Uterus (tissue), 3 donors: ENCODE measurements at regions not wholly inside any gene's neighbourhood (a gene's known extent, or its start where the extent isn't known, plus 50 kb on each side); places are given as distances from the start of the nearest gene placed in this dataset.

Experiments
- DNase-seq, 2 donors: peaks; one replicate each; pipeline ENCODE4 v3.0.0-alpha.2; 2019 to 2020
- H3K27ac ChIP-seq, 2 donors: fragments of 200-600 bp; sonication (generic); 1 replicate in 1 of 2; 2 replicates in 1 of 2; pipeline ENCODE4 v1.5.1; 2016 to 2018
- H3K27me3 ChIP-seq, 2 donors: fragments of 200-600 bp; sonication (generic); one replicate each; pipeline ENCODE4 v1.5.1; 2018 to 2019; ENCODE audit warnings: control low read depth in 1 of 2
- H3K36me3 ChIP-seq, 2 donors: fragments of 200-600 bp; sonication (generic); one replicate each; pipeline ENCODE4 v1.5.1; 2019; ENCODE audit warnings: control low read depth in 1 of 2
- H3K4me1 ChIP-seq, 2 donors: fragments of 200-600 bp; sonication (generic); one replicate each; pipeline ENCODE4 v1.5.1; 2018 to 2019; ENCODE audit warnings: control low read depth in 1 of 2
- H3K4me3 ChIP-seq, 2 donors: fragments of 200-600 bp; sonication (generic); 1 replicate in 1 of 2; 2 replicates in 1 of 2; pipeline ENCODE4 v1.5.1; 2018 to 2019; ENCODE audit warnings: mild to moderate bottlenecking in 1 of 2
- H3K9me3 ChIP-seq, 2 donors: fragments of 200-600 bp; sonication (generic); one replicate each; pipeline ENCODE4 v1.5.1; 2019; ENCODE audit warnings: control low read depth in 1 of 2
- POLR2A ChIP-seq, 2 donors: fragments of 450-650 bp; IDR thresholded peaks; one replicate each; pipeline ENCODE4 v1.6.1; 2016; ENCODE audit warnings: antibody characterized with exemption in 2 of 2, mild to moderate bottlenecking in 1 of 2, moderate library complexity in 1 of 2
- intact Hi-C: fragments of 100-400 bp; cut with DNase I; formaldehyde crosslinking; loops from one replicate; pipeline ENCODE4 v1.15.1; 2023; ENCODE audit warnings: low total_unique reads
- TF ChIP-seq, protein P1 (sequence below), 4 experiments: fragments of 200-600 bp in 2 of 4; fragments of 450-650 bp in 2 of 4; sonication (generic) in 2 of 4; IDR thresholded peaks; one replicate each; pipeline ENCODE4 v1.5.1; 2016 to 2019; ENCODE audit warnings: antibody characterized with exemption in 4 of 4, mild to moderate bottlenecking in 2 of 4, moderate library complexity in 1 of 4
- donor health status: DM: yes; HTN: yes; CAD: no.

DNA sequence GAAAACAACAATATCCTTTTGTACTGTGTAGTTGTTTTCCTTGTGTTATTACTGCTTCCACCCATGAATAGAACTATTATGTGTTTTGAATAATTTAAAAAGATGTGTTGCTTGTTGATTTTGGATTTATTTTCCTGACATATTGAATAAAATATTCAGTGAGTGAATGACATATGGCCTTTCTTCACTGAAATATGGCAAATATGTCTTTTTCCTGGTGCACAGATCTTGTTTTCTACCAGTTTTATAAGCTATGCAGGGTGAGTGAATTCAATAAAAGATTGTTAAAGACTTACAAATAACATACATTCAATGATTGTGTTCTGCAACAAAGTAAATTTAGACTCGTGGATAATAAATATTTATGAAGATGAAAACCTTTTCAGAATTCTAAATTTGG is 1216.3 kb upstream of the ADGRL3 start:
- H3K4me3 ChIP-seq, result no peak overlapping the region
- no peak overlapping the region for H3K27ac ChIP-seq
- DNase-seq, result no peak
- intact Hi-C loops, result no loop called here
- no peak for TF ChIP-seq POLR2A (IDR thresholded peaks at IDR 0.05)
- TF ChIP-seq, protein P1, sequence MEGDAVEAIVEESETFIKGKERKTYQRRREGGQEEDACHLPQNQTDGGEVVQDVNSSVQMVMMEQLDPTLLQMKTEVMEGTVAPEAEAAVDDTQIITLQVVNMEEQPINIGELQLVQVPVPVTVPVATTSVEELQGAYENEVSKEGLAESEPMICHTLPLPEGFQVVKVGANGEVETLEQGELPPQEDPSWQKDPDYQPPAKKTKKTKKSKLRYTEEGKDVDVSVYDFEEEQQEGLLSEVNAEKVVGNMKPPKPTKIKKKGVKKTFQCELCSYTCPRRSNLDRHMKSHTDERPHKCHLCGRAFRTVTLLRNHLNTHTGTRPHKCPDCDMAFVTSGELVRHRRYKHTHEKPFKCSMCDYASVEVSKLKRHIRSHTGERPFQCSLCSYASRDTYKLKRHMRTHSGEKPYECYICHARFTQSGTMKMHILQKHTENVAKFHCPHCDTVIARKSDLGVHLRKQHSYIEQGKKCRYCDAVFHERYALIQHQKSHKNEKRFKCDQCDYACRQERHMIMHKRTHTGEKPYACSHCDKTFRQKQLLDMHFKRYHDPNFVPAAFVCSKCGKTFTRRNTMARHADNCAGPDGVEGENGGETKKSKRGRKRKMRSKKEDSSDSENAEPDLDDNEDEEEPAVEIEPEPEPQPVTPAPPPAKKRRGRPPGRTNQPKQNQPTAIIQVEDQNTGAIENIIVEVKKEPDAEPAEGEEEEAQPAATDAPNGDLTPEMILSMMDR (IDR thresholded peaks at IDR 0.05), result no peak
- H3K9me3 ChIP-seq, result no peaks in the 10 kb centered on the region
- H3K4me1 ChIP-seq, result no peaks in the 10 kb centered on the region
- no peaks in the 10 kb centered on the region for H3K27me3 ChIP-seq
- H3K36me3 ChIP-seq, result no peaks in the 10 kb centered on the region

DNA sequence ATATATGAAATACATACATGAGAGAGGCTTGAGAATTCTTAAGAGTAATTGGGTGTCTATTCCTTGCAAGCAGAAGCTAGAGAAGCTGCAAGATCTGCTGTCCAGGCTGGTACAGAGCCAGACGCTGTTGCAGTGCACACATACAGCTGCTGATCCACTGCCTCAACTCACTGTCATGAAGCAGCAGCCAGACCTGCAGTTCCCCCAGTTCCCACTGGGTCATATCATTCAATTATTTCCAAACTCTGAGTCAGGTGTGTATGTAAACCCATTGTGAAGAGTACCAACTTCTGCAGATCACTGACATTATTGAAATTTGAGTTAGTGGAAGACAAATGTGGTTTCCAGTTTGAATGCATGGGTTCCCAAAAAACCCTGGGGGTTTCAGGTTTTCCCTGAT is 1212.8 kb upstream of the ADGRL3 start:
- no peak overlapping the region for H3K27ac ChIP-seq
- intact Hi-C loops, result no loop called here
- TF ChIP-seq, protein P1 (IDR thresholded peaks at IDR 0.05), result no peak
- no peak for TF ChIP-seq POLR2A (IDR thresholded peaks at IDR 0.05)
- H3K9me3 ChIP-seq, result no peaks in the 10 kb centered on the region
- H3K4me3 ChIP-seq, result no peak overlapping the region
- no peaks in the 10 kb centered on the region for H3K27me3 ChIP-seq
- no peaks in the 10 kb centered on the region for H3K4me1 ChIP-seq
- no peak for DNase-seq
- H3K36me3 ChIP-seq, result no peaks in the 10 kb centered on the region

DNA sequence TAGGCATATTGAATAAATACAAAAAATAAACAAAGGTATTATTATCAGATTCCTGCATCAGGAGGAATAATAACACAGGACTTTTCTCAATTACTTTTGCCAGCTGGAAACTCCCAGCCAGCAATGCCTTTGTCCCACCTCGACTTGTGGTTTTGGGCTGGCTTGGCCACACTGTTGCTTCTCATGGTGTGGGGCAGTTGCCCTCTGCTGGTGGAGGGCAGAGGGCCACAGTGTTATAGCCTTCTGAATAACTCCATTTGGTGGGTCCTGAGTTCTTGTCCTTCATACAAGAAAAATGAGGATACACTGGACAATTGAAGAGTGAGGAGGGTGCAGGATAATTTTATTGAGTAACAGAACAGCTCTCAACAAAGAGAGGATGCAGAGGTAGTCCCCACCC is 1206.0 kb upstream of the ADGRL3 start:
- intact Hi-C loops, result no loop called here
- H3K4me3 ChIP-seq, result no peak overlapping the region
- no peak overlapping the region for H3K27ac ChIP-seq
- H3K36me3 ChIP-seq, result no peaks in the 10 kb centered on the region
- DNase-seq, result no peak
- H3K4me1 ChIP-seq, result no peaks in the 10 kb centered on the region
- TF ChIP-seq POLR2A (IDR thresholded peaks at IDR 0.05), result no peak
- TF ChIP-seq, protein P1 (IDR thresholded peaks at IDR 0.05), result no peak
- no peaks in the 10 kb centered on the region for H3K9me3 ChIP-seq
- no peaks in the 10 kb centered on the region for H3K27me3 ChIP-seq

DNA sequence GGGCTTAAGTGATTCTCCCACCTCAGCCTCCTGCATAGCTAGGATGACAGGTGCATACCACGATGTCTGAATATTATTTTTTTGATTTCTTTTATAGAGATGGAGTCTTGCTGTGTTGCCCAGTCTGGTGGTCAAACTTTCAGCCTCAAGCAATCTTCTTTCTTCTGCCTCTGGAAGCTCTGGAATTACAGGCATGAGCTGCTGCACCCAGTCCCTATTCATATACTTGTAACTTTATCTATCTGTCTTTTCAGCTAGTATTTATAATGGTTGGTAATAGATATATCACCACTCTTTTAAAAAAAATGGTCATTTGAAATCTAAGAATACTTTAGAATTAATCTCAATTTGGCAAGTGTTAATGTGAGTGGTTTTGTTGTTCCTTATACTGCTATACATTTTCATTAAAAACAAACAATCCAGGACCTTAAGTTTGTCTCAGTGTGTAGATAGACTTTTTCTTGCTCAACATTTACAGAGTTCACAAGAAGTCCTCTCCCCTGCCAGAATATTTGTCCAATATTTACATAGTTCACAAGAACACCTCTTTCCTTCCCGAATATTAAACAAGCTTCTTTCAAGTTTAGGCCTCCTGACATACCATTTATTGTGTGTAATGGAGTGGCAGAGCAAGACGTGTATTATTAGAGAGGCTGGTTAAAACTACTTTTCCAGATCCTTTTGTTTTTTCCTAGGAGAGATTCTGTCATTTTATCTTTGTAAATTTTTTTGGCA is 1197.4 kb upstream of the ADGRL3 start:
- H3K27ac ChIP-seq, result no peak overlapping the region

DNA sequence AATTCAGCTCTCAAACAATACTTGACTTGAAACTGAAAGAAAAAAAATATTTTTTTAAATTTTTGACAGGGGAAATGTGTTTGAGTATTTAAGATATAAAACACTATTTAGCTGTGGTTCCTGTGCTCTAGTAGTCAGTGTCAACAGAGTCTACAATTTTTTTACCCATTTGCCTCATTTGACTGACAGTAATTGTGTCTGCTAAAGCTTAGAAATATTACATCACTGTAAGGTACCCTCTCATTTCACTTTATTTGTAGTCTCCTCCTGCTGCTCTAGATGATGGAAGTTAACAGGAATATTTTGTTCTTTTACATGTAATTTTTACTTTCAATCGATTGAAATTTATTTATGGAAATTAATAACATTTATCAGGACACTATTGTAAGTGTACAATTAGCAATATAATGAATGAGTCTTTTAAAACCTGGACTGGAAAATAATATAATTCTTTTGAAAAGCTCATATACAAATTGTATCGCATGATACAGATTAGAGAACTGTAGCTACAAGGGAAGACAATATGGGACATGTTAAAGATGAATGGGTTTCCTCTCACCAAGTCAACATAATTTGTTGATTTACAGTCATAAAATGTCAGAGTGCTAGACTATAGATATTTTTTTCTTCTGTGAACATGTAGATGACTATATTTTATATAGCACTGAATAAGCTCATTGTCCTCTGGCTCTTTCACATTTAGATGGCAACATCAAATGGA is 1186.5 kb upstream of the ADGRL3 start:
- TF ChIP-seq POLR2A (IDR thresholded peaks at IDR 0.05), result no peak
- TF ChIP-seq, protein P1 (IDR thresholded peaks at IDR 0.05), result no peak
- no peak for DNase-seq

More for the DNA sequence above, 1197.4 kb upstream of the ADGRL3 start:
- Histone ChIP-seq H3K27me3 (no peaks in the 10 kb centered on the region), H3K9me3 (no peaks in the 10 kb centered on the region), H3K36me3 (no peaks in the 10 kb centered on the region), H3K4me1 (no peaks in the 10 kb centered on the region), H3K4me3 (no peak overlapping the region)
- TF ChIP-seq POLR2A (IDR thresholded peaks at IDR 0.05), result no peak
- TF ChIP-seq, protein P1 (IDR thresholded peaks at IDR 0.05), result no peak
- no peak for DNase-seq
- intact Hi-C loops, result no loop called here

More for the DNA sequence above, 1186.5 kb upstream of the ADGRL3 start:
- H3K36me3 ChIP-seq, result no peaks in the 10 kb centered on the region
- no peaks in the 10 kb centered on the region for H3K4me1 ChIP-seq
- no peak overlapping the region for H3K4me3 ChIP-seq
- H3K9me3 ChIP-seq, result no peaks in the 10 kb centered on the region
- no peak overlapping the region for H3K27ac ChIP-seq
- intact Hi-C loops, result no loop called here
- no peaks in the 10 kb centered on the region for H3K27me3 ChIP-seq
